DOHH2 (cell line): ENCODE measurements at regions not wholly inside any gene's neighbourhood (a gene's known extent, or its start where the extent isn't known, plus 50 kb on each side); places are given as distances from the start of the nearest gene placed in this dataset.

Experiments used
- CTCF ChIP-seq: fragments of 200-600 bp; sonication (generic); IDR thresholded peaks from one replicate; pipeline ENCODE4 v1.5.1; 2014; ENCODE audit warnings: antibody characterized with exemption, mild to moderate bottlenecking, low read depth, low read length; ENCODE audit not compliant: poor library complexity, severe bottlenecking
- EZH2phosphoT487 ChIP-seq: fragments of 200-600 bp; sonication (generic); IDR thresholded peaks from 2 replicates; pipeline ENCODE4 v1.6.1; 2017; ENCODE audit warnings: borderline replicate concordance, mild to moderate bottlenecking, antibody characterized with exemption, low read length, moderate library complexity, mixed read lengths

GRCh38 chr5:34486849-34487158, 169.3 kb upstream of the RAI14 start:
- TF ChIP-seq CTCF = no peak
- TF ChIP-seq EZH2phosphoT487 = no peak
